Kidney epithelial cell (primary cell): ENCODE measurements at regions not wholly inside any gene's neighbourhood (a gene's known extent, or its start where the extent isn't known, plus 50 kb on each side); places are given as distances from the start of the nearest gene placed in this dataset.
"Not testable (repeated sequence)": the region's sequence is repeated elsewhere in the genome, so short reads cannot be mapped to it uniquely, and the experiment has no call there.

Source experiments
- DNase-seq: peaks from one replicate; pipeline ENCODE4 v3.0.0-alpha.2; 2010; ENCODE audit warnings: low read depth
- H3K27me3 ChIP-seq: 2 replicates; pipeline ENCODE4 v1.6.0; 2011; ENCODE audit warnings: low read length; ENCODE audit not compliant: control insufficient read depth, insufficient read depth
- H3K36me3 ChIP-seq: 2 replicates; pipeline ENCODE4 v1.5.1; 2011; ENCODE audit warnings: low read length; ENCODE audit not compliant: control insufficient read depth, insufficient read depth
- H3K4me3 ChIP-seq: 2 replicates; pipeline ENCODE4 v1.5.1; 2011; ENCODE audit warnings: low read depth, mild to moderate bottlenecking, control low read depth, low read length
- CTCF ChIP-seq: IDR thresholded peaks from 2 replicates; pipeline ENCODE4 v1.5.1; 2011; ENCODE audit warnings: mild to moderate bottlenecking, moderate library complexity, low read length, control low read depth, inconsistent platforms; ENCODE audit not compliant: insufficient read depth, poor library complexity, severe bottlenecking

GRCh38 chr6:144462058-144462457, 176.9 kb downstream of the UTRN start:
- H3K36me3 ChIP-seq, result no peaks in the 10 kb centered on the region
- no peaks in the 10 kb centered on the region for H3K27me3 ChIP-seq
- TF ChIP-seq CTCF, result no peak
- H3K4me3 ChIP-seq, result no peak overlapping the region
- DNase-seq, result no peak

GRCh38 chr6:144466716-144467115, 181.6 kb downstream of the UTRN start:
- no peak overlapping the region for H3K4me3 ChIP-seq
- H3K36me3 ChIP-seq, result no peaks in the 10 kb centered on the region
- no peaks in the 10 kb centered on the region for H3K27me3 ChIP-seq
- TF ChIP-seq CTCF, result no peak
- no peak for DNase-seq

GRCh38 chr6:144467172-144467762, 182.1 kb downstream of the UTRN start:
- TF ChIP-seq CTCF, result no peak
- H3K4me3 ChIP-seq, result no peak overlapping the region
- H3K27me3 ChIP-seq, result no peaks in the 10 kb centered on the region
- DNase-seq, result no peak
- H3K36me3 ChIP-seq, result no peaks in the 10 kb centered on the region

GRCh38 chr6:144467921-144468320, 182.8 kb downstream of the UTRN start:
- Histone ChIP-seq H3K27me3 (no peaks in the 10 kb centered on the region), H3K4me3 (no peak overlapping the region), H3K36me3 (no peaks in the 10 kb centered on the region)
- no peak for DNase-seq
- TF ChIP-seq CTCF, result no peak

- H3K36me3 ChIP-seq, result no peaks in the 10 kb centered on the region
- TF ChIP-seq CTCF, result no peak
- H3K27me3 ChIP-seq, result no peaks in the 10 kb centered on the region
- no peak overlapping the region for H3K4me3 ChIP-seq
- DNase-seq, result no peak
Measured at GRCh38 chr6:144468709-144469108, 183.6 kb downstream of the UTRN start.

GRCh38 chr6:144469144-144469575, 184.0 kb downstream of the UTRN start:
- Histone ChIP-seq H3K27me3 (no peaks in the 10 kb centered on the region), H3K36me3 (no peaks in the 10 kb centered on the region), H3K4me3 (no peak overlapping the region)
- DNase-seq, result no peak
- TF ChIP-seq CTCF, result no peak

GRCh38 chr6:144470201-144470600, 185.1 kb downstream of the UTRN start:
- not testable (repeated sequence) for DNase-seq

More at GRCh38 chr6:144470201-144470600, 185.1 kb downstream of the UTRN start:
- not testable (repeated sequence) for H3K4me3 ChIP-seq, H3K36me3 ChIP-seq, H3K27me3 ChIP-seq
